ENCODE measurements at regions not wholly inside any gene's neighbourhood (a gene's known extent, or its start where the extent isn't known, plus 50 kb on each side); places are given as distances from the start of the nearest gene placed in this dataset.
"Not testable (repeated sequence)": the region's sequence is repeated elsewhere in the genome, so short reads cannot be mapped to it uniquely, and the experiment has no call there.

DNA sequence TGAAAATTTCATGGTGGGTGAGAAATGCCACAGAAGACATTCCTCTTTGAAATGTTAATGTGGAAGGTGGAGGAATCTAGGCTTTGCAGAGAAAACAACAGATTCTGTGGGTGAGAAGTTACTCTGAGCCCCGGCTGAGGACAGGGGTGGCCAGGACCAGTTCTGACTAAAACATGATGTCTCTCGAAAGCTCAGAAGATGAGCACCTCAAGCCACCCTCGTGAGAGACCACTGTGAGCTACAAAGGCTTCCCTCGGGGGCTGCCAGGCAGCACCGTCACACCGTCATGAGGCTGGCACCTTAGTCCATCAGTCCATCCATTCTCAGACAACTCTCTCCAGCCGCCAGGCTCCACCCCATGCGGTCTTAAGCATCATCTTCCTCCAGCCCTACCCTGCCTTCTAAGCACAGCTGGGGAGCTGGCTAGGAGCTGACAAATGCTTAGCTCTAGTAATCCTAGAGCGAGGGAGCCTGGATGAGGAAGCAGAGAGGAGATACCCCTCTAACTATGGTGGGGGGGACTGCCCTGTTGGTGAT lies 360.5 kb downstream of the SHANK2 start:
- WGBS (ENCODE audit: insufficient coverage) = 82% methylated on average over 6 of the region's 9 CpGs
- H3K27ac ChIP-seq (ENCODE audit: low read depth, low read length) = no peak overlapping the region
- H3K9me3 ChIP-seq (ENCODE audit: control insufficient read depth, insufficient read depth, low read length) = peaks cover 2% of the 10 kb centered on the region
- DNase-seq (ENCODE audit: low read depth in 4 of 6, low spot score in 6 of 6) = no peak
- no peaks in the 10 kb centered on the region for H3K27me3 ChIP-seq (ENCODE audit: control insufficient read depth, insufficient read depth, low read length)
- H3K4me3 ChIP-seq (ENCODE audit: low read depth, low read length) = no peak overlapping the region
- H3K36me3 ChIP-seq (ENCODE audit: control insufficient read depth, insufficient read depth, low read length) = no peaks in the 10 kb centered on the region
- peaks cover 12% of the 10 kb centered on the region for H3K4me1 ChIP-seq (ENCODE audit: control insufficient read depth, insufficient read depth, low read length)

DNA sequence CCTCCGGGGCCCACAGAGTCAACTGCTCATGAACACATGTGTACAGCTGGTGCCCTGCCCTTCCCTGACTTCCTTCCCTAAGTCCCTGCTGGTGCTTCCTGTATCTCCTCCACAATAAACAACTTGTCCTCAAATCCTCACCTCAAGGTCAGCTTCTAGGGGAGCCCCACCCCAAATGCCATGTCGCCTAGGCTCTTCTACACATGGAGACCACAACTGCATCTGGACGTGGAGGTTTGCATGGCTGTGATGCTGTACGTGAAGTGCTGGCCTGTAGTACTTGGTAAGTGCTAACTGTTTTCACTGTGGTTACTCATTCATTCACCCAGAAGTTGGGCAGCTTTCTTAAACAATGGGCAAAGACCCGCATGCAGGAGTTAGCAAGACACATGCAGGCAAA lies 359.5 kb downstream of the SHANK2 start:
- Histone ChIP-seq H3K36me3 (ENCODE audit: control insufficient read depth, insufficient read depth, low read length) (no peaks in the 10 kb centered on the region), H3K27ac (ENCODE audit: low read depth, low read length) (no peak overlapping the region), H3K4me3 (ENCODE audit: low read depth, low read length) (no peak overlapping the region), H3K9me3 (ENCODE audit: control insufficient read depth, insufficient read depth, low read length) (peaks cover 2% of the 10 kb centered on the region), H3K27me3 (ENCODE audit: control insufficient read depth, insufficient read depth, low read length) (no peaks in the 10 kb centered on the region), H3K4me1 (ENCODE audit: control insufficient read depth, insufficient read depth, low read length) (peaks cover 6% of the 10 kb centered on the region)
- no peak for DNase-seq (ENCODE audit: low read depth in 4 of 6, low spot score in 6 of 6)
- 75% methylated on average over 1 of the region's 5 CpGs for WGBS (ENCODE audit: insufficient coverage)

DNA sequence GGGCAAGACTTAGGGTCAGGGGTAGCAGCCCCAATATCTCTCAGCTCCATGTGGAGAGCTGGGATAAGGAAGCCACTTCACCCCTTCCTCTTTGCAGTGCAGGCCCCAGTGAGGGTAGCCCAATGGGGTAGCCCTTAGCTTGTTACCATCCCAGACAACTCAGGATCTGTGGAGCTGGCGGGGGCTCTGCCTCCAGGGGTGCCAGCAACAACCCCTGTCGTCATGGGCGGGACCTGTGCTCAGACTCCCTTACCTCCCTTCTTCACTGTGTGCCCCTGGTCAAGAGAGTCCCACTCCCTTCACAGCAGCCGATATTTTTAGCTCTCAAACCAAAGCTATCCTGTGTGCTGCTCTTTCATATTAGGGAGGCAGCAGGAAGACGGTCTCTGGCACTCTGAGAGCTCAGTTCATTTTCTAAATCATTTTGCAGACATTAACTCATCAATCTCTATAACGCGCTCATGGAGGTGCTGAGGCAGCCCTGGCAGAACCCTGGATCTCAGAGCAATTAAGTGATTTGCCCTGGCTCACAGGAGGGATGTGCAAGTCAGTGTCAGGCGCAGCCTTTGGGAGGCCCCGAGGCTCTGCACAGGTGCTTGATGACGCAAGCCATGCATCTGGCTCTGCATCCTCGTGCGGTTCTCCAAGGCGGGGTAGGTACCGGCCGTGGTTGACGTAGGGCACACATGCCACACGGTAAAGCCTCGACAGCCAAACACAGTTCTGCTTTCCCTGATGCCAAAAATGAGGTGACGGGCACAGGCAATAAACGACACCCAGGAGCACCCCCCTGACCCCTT lies 357.6 kb downstream of the SHANK2 start:
- Histone ChIP-seq H3K27ac (ENCODE audit: low read depth, low read length) (no peak overlapping the region), H3K4me1 (ENCODE audit: control insufficient read depth, insufficient read depth, low read length) (peaks cover 3% of the 10 kb centered on the region), H3K9me3 (ENCODE audit: control insufficient read depth, insufficient read depth, low read length) (no peaks in the 10 kb centered on the region), H3K36me3 (ENCODE audit: control insufficient read depth, insufficient read depth, low read length) (no peaks in the 10 kb centered on the region), H3K27me3 (ENCODE audit: control insufficient read depth, insufficient read depth, low read length) (no peaks in the 10 kb centered on the region), H3K4me3 (ENCODE audit: low read depth, low read length) (no peak overlapping the region)
- 87% methylated on average over 19 of the region's 20 CpGs for WGBS (ENCODE audit: insufficient coverage)
- peak in 1 of 6 donors; percentile 81 for DNase-seq (ENCODE audit: low read depth in 4 of 6, low spot score in 6 of 6)

- Histone ChIP-seq H3K4me3 (ENCODE audit: low read depth, low read length) (no peak overlapping the region), H3K27me3 (ENCODE audit: control insufficient read depth, insufficient read depth, low read length) (no peaks in the 10 kb centered on the region), H3K36me3 (ENCODE audit: control insufficient read depth, insufficient read depth, low read length) (no peaks in the 10 kb centered on the region), H3K4me1 (ENCODE audit: control insufficient read depth, insufficient read depth, low read length) (peaks cover 5% of the 10 kb centered on the region), H3K27ac (ENCODE audit: low read depth, low read length) (no peak overlapping the region), H3K9me3 (ENCODE audit: control insufficient read depth, insufficient read depth, low read length) (no peaks in the 10 kb centered on the region)
- WGBS (ENCODE audit: insufficient coverage) = 92% methylated on average over 11 of the region's 11 CpGs
- no peak for DNase-seq (ENCODE audit: low read depth in 4 of 6, low spot score in 6 of 6)
Observed at GRCh38 chr11:70895366-70895670, 357.1 kb downstream of the SHANK2 start.

DNA sequence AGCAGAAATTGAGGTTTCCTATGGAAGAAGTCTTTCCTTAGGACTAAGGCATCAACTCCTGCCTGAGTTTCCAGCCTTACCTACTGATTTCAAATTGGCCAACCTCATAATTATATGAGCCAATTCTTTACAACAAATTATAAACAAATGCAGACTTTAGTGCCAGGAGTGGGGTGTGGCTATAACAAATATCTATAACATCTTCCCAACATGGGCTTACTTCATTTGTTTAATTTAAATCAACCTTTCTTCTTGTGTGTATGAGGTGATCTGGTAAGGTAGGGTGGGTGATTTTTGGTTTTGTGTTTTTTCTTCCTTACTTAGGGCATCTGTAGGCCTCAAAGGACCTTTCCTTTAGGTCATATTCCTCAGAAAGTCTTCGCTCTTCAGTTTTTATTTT lies 354.9 kb downstream of the SHANK2 start:
- Histone ChIP-seq H3K27me3 (ENCODE audit: control insufficient read depth, insufficient read depth, low read length) (no peaks in the 10 kb centered on the region), H3K36me3 (ENCODE audit: control insufficient read depth, insufficient read depth, low read length) (no peaks in the 10 kb centered on the region), H3K4me1 (ENCODE audit: control insufficient read depth, insufficient read depth, low read length) (peaks cover 15% of the 10 kb centered on the region), H3K9me3 (ENCODE audit: control insufficient read depth, insufficient read depth, low read length) (no peaks in the 10 kb centered on the region), H3K4me3 (ENCODE audit: low read depth, low read length) (no peak overlapping the region), H3K27ac (ENCODE audit: low read depth, low read length) (no peak overlapping the region)
- no peak for DNase-seq (ENCODE audit: low read depth in 4 of 6, low spot score in 6 of 6)
- WGBS (ENCODE audit: insufficient coverage) = no CpG with 5 or more reads among the region's 1 CpG

GRCh38 chr11:70899616-70900015 lies 352.8 kb downstream of the SHANK2 start:
- Histone ChIP-seq H3K27me3 (ENCODE audit: control insufficient read depth, insufficient read depth, low read length) (no peaks in the 10 kb centered on the region), H3K27ac (ENCODE audit: low read depth, low read length) (no peak overlapping the region), H3K4me1 (ENCODE audit: control insufficient read depth, insufficient read depth, low read length) (peaks cover 18% of the 10 kb centered on the region), H3K36me3 (ENCODE audit: control insufficient read depth, insufficient read depth, low read length) (no peaks in the 10 kb centered on the region), H3K4me3 (ENCODE audit: low read depth, low read length) (no peak overlapping the region), H3K9me3 (ENCODE audit: control insufficient read depth, insufficient read depth, low read length) (no peaks in the 10 kb centered on the region)
- WGBS (ENCODE audit: insufficient coverage) = 96% methylated on average over 5 of the region's 6 CpGs
- DNase-seq (ENCODE audit: low read depth in 4 of 6, low spot score in 6 of 6) = no peak

DNA sequence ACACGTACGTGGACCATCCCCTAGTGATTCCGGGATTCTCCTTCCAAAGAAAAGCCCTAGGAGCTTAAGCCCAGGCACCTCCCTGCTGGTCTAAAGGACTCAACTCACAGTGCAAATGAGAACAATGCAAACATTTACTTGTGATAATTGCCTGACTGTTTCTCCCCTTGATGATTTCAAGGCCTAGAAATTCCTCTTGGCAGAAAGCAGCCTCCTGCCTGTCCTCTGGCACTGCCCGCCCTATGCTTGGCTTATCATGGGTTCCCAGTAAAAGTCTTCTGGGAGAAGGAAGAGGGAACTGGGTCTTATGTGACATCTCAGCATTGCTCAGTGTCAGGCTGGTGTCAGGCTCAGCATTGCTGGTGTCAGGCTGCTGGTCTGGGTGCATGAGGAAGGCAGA lies 351.8 kb downstream of the SHANK2 start:
- no peak for DNase-seq (ENCODE audit: low read depth in 4 of 6, low spot score in 6 of 6)
- H3K4me1 ChIP-seq (ENCODE audit: control insufficient read depth, insufficient read depth, low read length) = peaks cover 15% of the 10 kb centered on the region
- H3K9me3 ChIP-seq (ENCODE audit: control insufficient read depth, insufficient read depth, low read length) = no peaks in the 10 kb centered on the region
- no peak overlapping the region for H3K27ac ChIP-seq (ENCODE audit: low read depth, low read length)
- no peaks in the 10 kb centered on the region for H3K36me3 ChIP-seq (ENCODE audit: control insufficient read depth, insufficient read depth, low read length)
- no peaks in the 10 kb centered on the region for H3K27me3 ChIP-seq (ENCODE audit: control insufficient read depth, insufficient read depth, low read length)
- WGBS (ENCODE audit: insufficient coverage) = 81% methylated on average over 4 of the region's 4 CpGs
- H3K4me3 ChIP-seq (ENCODE audit: low read depth, low read length) = no peak overlapping the region

GRCh38 chr11:70901951-70902521 lies 350.3 kb downstream of the SHANK2 start:
- no peaks in the 10 kb centered on the region for H3K36me3 ChIP-seq (ENCODE audit: control insufficient read depth, insufficient read depth, low read length)
- no peak for DNase-seq (ENCODE audit: low read depth in 4 of 6, low spot score in 6 of 6)
- peaks cover 15% of the 10 kb centered on the region for H3K4me1 ChIP-seq (ENCODE audit: control insufficient read depth, insufficient read depth, low read length)
- no peak overlapping the region for H3K27ac ChIP-seq (ENCODE audit: low read depth, low read length)
- no peaks in the 10 kb centered on the region for H3K27me3 ChIP-seq (ENCODE audit: control insufficient read depth, insufficient read depth, low read length)
- WGBS (ENCODE audit: insufficient coverage) = 56% methylated on average over 11 of the region's 15 CpGs
- H3K9me3 ChIP-seq (ENCODE audit: control insufficient read depth, insufficient read depth, low read length) = no peaks in the 10 kb centered on the region
- no peak overlapping the region for H3K4me3 ChIP-seq (ENCODE audit: low read depth, low read length)

- 88% methylated on average over 4 of the region's 8 CpGs for WGBS (ENCODE audit: insufficient coverage)
- H3K9me3 ChIP-seq (ENCODE audit: control insufficient read depth, insufficient read depth, low read length); H3K36me3 ChIP-seq (ENCODE audit: control insufficient read depth, insufficient read depth, low read length); DNase-seq (ENCODE audit: low read depth in 4 of 6, low spot score in 6 of 6); H3K27ac ChIP-seq (ENCODE audit: low read depth, low read length); H3K27me3 ChIP-seq (ENCODE audit: control insufficient read depth, insufficient read depth, low read length); H3K4me3 ChIP-seq (ENCODE audit: low read depth, low read length): not testable (repeated sequence)
- peaks cover 15% of the 10 kb centered on the region for H3K4me1 ChIP-seq (ENCODE audit: control insufficient read depth, insufficient read depth, low read length)
Observed at GRCh38 chr11:70903229-70903628, 349.1 kb downstream of the SHANK2 start.

DNA sequence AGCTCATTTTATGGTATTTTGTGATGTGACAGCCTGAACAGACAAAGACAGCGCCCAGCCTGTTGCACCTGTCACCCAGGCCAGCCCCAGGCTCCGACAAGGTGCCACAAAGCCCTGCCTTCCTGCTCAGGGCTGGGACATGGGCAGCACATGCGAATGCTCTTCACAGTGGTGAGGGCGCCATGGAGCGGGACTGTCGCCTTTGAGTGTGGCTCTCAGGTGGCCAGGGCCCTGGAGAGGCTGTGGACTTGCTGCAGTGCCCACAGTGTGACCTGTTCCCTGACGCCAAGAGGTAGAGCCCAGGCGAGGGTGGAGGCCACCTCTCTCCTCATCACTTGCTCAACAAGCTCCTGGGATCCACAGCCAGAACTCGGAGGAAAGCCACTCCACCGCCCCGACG lies 346.3 kb downstream of the SHANK2 start:
- Histone ChIP-seq H3K4me3 (ENCODE audit: low read depth, low read length) (no peak overlapping the region), H3K4me1 (ENCODE audit: control insufficient read depth, insufficient read depth, low read length) (peaks cover 9% of the 10 kb centered on the region), H3K9me3 (ENCODE audit: control insufficient read depth, insufficient read depth, low read length) (no peaks in the 10 kb centered on the region), H3K27ac (ENCODE audit: low read depth, low read length) (no peak overlapping the region), H3K36me3 (ENCODE audit: control insufficient read depth, insufficient read depth, low read length) (no peaks in the 10 kb centered on the region), H3K27me3 (ENCODE audit: control insufficient read depth, insufficient read depth, low read length) (no peaks in the 10 kb centered on the region)
- 94% methylated on average over 12 of the region's 12 CpGs for WGBS (ENCODE audit: insufficient coverage)
- DNase-seq (ENCODE audit: low read depth in 4 of 6, low spot score in 6 of 6) = no peak
